ENCODE measurements at regions not wholly inside any gene's neighbourhood (a gene's known extent, or its start where the extent isn't known, plus 50 kb on each side); places are given as distances from the start of the nearest gene placed in this dataset.

GRCh38 chr10:126783806-126784557, 113.5 kb upstream of the C10orf90 start:
- DNase-seq (ENCODE audit: low spot score), result no peak

GRCh38 chr10:126787201-126787600, 116.7 kb upstream of the C10orf90 start:
- DNase-seq (ENCODE audit: low spot score), result no peak

DNA sequence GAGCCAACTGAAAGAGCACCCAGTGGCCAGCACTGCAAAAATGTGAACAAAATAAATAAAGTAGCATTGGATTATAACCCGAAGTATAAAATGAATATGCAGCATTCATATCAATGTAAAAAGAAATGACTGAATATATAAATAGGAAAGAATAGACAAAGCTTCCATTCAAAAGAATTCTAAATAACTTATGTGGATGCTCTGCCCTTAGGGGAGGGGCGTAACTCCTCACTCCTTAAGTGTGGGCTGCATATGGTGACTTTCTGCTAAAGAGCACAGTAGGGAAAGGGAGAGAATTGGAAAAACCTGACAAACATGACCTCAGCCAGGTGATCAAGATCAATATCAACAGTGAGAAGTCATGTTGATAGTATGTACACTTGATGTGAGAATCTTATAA, 109.9 kb upstream of the DOCK1 start:
- no peak for DNase-seq (ENCODE audit: low spot score)

DNA sequence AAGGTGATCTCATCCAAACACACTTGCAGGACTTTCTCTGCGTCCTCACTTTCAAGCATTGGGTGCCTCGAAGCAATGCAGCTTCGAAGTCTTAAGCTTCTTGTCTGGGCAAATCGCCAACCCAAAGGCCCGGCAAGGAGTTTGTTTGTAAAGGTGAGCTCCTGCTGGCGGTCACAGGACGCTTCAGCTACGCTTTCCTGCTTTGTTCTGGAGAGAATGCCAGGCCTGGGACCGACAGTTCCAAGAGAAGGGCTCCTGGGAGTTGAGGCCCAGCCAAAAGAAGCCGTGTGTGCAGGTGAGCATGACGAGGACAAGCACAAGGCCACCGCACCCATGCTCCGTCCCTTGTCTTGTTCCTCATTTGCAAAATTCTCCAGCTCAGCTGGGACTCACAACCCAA, 106.6 kb upstream of the DOCK1 start:
- no peak for DNase-seq (ENCODE audit: low spot score)

GRCh38 chr10:126803394-126803793, 101.8 kb upstream of the DOCK1 start:
- no peak for DNase-seq (ENCODE audit: low spot score)

- DNase-seq (ENCODE audit: low spot score), result no peak
Observed at GRCh38 chr10:126804396-126804795, 100.8 kb upstream of the DOCK1 start.

- DNase-seq (ENCODE audit: low spot score), result no peak
Observed at GRCh38 chr10:126806498-126806897, 98.7 kb upstream of the DOCK1 start.

- no peak for DNase-seq (ENCODE audit: low spot score)
Observed at GRCh38 chr10:126806991-126807702, 98.1 kb upstream of the DOCK1 start.

- DNase-seq (ENCODE audit: low spot score), result no peak
Observed at GRCh38 chr10:126808103-126808502, 97.1 kb upstream of the DOCK1 start.

GRCh38 chr10:126813432-126813831, 91.8 kb upstream of the DOCK1 start:
- DNase-seq (ENCODE audit: low spot score), result no peak

- DNase-seq (ENCODE audit: low spot score), result no peak
Observed at GRCh38 chr10:126833542-126833941, 71.7 kb upstream of the DOCK1 start.

- no peak for DNase-seq (ENCODE audit: low spot score)
Observed at GRCh38 chr10:126836009-126836408, 69.2 kb upstream of the DOCK1 start.

- no peak for DNase-seq (ENCODE audit: low spot score)
Observed at GRCh38 chr10:126838316-126838715, 66.9 kb upstream of the DOCK1 start.

DNA sequence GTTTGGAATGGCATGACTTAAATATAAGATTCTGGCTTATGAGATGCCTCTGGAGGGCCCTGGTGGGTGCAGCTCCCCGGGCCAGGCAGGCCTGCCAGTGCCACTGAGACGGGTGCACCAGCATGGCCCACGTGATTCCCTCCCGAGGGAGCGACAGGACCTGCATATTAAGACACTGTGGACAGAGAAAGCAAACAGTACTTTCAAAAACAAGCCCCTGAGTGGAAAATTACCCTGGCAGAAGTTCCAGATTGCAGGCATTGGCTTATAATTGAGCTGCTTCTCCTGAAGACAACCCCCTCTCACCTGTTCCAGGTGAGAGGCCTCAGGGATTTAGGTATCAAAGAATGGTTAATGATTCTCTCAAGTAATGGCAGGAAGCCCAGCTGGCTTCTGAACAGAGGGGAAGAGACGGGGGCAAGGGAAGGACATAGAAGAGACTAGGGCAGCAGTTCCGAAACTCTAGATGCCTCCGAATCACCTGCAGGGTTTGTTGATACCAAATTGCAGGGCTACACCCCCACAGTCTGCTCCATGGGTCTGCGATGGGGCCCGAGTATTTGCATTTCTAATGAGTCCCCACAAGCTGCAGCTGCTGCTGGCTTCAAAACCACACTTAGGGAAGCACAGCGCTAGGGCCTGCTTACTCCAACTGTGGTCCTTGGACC, 66.0 kb upstream of the DOCK1 start:
- no peak for DNase-seq (ENCODE audit: low spot score)

- no peak for DNase-seq (ENCODE audit: low spot score)
Observed at GRCh38 chr10:126840576-126841135, 64.6 kb upstream of the DOCK1 start.

- DNase-seq (ENCODE audit: low spot score), result no peak
Observed at GRCh38 chr10:126841341-126841895, 63.8 kb upstream of the DOCK1 start.

GRCh38 chr10:126842356-126842755, 62.9 kb upstream of the DOCK1 start:
- DNase-seq (ENCODE audit: low spot score), result no peak

- no peak for DNase-seq (ENCODE audit: low spot score)
Observed at GRCh38 chr10:126842836-126843235, 62.4 kb upstream of the DOCK1 start.

GRCh38 chr10:126843299-126843934, 61.8 kb upstream of the DOCK1 start:
- DNase-seq (ENCODE audit: low spot score), result no peak

DNA sequence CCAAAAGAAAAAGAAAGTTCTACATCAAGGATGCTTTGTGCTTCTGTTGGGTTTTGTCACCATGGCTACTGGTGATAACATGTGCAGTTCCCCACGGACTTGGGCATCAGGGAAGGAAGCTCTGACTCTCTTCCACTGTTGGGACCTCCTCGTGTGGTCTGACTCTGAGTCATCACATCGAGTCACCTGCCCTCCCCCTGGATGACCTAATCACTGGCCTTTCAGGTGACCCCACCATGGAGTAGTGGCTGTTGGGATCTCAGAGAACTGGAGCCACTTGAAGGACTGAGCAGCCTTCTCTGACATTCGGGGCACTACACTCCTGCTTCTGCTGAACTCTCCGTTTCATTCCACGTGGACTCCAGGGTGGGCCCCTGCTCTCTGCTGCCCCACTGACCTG, 60.8 kb upstream of the DOCK1 start:
- DNase-seq (ENCODE audit: low spot score), result no peak

- DNase-seq (ENCODE audit: low spot score), result no peak
Observed at GRCh38 chr10:126846469-126846868, 58.8 kb upstream of the DOCK1 start.

DNA sequence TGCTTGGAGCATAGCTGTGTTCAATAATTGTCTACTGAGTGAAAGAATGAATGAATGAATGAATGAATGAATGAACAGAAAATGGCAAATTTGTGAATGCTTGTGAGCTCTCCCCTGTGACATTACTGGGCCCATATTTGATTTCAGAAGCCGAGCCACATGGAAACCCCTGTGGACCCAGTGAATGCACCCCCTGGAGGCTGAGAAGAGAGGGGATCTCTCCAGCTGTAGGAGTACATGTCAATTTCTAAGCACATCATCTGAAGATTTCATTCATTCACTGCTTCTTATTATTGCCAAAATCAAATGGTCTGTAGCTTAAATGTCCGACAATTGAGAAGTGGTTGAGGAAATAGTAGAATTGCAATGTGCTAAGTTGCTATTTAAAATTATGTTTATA, 58.3 kb upstream of the DOCK1 start:
- DNase-seq (ENCODE audit: low spot score), result no peak

Data from ureter (tissue), 1 donor.